ENCODE measurements at regions not wholly inside any gene's neighbourhood (a gene's known extent, or its start where the extent isn't known, plus 50 kb on each side); places are given as distances from the start of the nearest gene placed in this dataset.

DNA sequence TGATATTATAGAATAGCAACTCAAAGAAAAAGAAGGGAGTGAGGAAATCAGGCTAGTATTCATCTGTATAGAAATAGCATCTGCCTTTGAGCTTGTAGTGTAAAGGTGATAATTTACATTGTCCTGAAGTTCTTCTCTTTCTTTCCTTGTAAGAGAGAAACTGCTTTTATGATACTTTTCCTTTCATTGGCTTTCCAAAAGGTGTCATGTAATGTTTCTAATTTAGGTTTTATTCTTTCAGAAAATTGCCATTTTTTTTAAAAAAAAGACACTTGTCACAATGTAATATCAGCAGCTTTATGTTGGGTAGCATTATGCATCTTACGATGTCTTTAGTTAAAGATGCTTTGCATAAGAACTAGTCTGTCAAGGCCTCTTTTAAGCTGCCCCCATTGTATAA lies 1153.8 kb upstream of the PCDH7 start:
- no peak for TF ChIP-seq ZNF274 (IDR thresholded peaks at IDR 0.05; ENCODE audit: low read depth, low read length)
- no peak for TF ChIP-seq POLR2A (IDR thresholded peaks at IDR 0.05; ENCODE audit: borderline replicate concordance, extremely low read depth, insufficient read depth, insufficient read length)
- TF ChIP-seq, protein P1, sequence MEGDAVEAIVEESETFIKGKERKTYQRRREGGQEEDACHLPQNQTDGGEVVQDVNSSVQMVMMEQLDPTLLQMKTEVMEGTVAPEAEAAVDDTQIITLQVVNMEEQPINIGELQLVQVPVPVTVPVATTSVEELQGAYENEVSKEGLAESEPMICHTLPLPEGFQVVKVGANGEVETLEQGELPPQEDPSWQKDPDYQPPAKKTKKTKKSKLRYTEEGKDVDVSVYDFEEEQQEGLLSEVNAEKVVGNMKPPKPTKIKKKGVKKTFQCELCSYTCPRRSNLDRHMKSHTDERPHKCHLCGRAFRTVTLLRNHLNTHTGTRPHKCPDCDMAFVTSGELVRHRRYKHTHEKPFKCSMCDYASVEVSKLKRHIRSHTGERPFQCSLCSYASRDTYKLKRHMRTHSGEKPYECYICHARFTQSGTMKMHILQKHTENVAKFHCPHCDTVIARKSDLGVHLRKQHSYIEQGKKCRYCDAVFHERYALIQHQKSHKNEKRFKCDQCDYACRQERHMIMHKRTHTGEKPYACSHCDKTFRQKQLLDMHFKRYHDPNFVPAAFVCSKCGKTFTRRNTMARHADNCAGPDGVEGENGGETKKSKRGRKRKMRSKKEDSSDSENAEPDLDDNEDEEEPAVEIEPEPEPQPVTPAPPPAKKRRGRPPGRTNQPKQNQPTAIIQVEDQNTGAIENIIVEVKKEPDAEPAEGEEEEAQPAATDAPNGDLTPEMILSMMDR (IDR thresholded peaks at IDR 0.05 in 2 of 3, conservative IDR thresholded peaks at IDR 0.05 in 1 of 3; ENCODE audit: borderline replicate concordance in 1 of 3, insufficient read depth in 1 of 3, low read depth in 2 of 3, low read length in 2 of 3), result no peak

Data from HCT116 (cell line).